Esophagus squamous epithelium (tissue), 5 donors: ENCODE measurements at regions not wholly inside any gene's neighbourhood (a gene's known extent, or its start where the extent isn't known, plus 50 kb on each side); places are given as distances from the start of the nearest gene placed in this dataset.
"Not testable (repeated sequence)": the region's sequence is repeated elsewhere in the genome, so short reads cannot be mapped to it uniquely, and the experiment has no call there.

ENCODE experiments used
- DNase-seq: peaks from one replicate; lab custom pipeline; 2025; lab: John Stamatoyannopoulos, UW
- H3K27ac ChIP-seq, 4 donors: fragments of 200-600 bp; sonication (generic); one replicate each; pipeline ENCODE4 v1.5.1; 2016 to 2019; ENCODE audit warnings: mild to moderate bottlenecking in 1 of 4
- H3K27me3 ChIP-seq, 4 donors: fragments of 200-600 bp; sonication (generic); 1 replicate in 3 of 4; 2 replicates in 1 of 4; pipeline versions ENCODE4 v1.5.1 to v1.6.0; 2017 to 2021; ENCODE audit warnings: antibody characterized with exemption in 1 of 4
- H3K36me3 ChIP-seq, 3 donors: fragments of 200-600 bp; sonication (generic); one replicate each; pipeline ENCODE4 v1.5.1; 2016 to 2019
- H3K4me1 ChIP-seq, 3 donors: fragments of 200-600 bp; sonication (generic); one replicate each; pipeline ENCODE4 v1.5.1; 2017 to 2019
- H3K4me3 ChIP-seq, 4 donors: fragments of 200-600 bp; sonication (generic); 1 replicate in 3 of 4; 2 replicates in 1 of 4; pipeline ENCODE4 v1.5.1; 2016 to 2019; ENCODE audit warnings: mild to moderate bottlenecking in 2 of 4, moderate library complexity in 1 of 4
- H3K9me3 ChIP-seq, 3 donors: fragments of 200-600 bp; sonication (generic); one replicate each; pipeline ENCODE4 v1.5.1; 2016 to 2019
- POLR2A ChIP-seq, 4 donors: fragments of 450-650 bp; IDR thresholded peaks; one replicate each; pipeline ENCODE4 v1.6.1; 2017; ENCODE audit warnings: antibody characterized with exemption in 4 of 4, mild to moderate bottlenecking in 4 of 4, moderate library complexity in 3 of 4
- WGBS, 2 donors: methylation state at CpG; one replicate each; pipeline ENCODE4 v1.1.5; 2018; 5-methylcytosine and 5-hydroxymethylcytosine counted together
- intact Hi-C: fragments of 100-400 bp; cut with DNase I; formaldehyde crosslinking; loops from one replicate; pipeline ENCODE4 v1.15.0; 2022
- TF ChIP-seq, protein P1 (sequence below), 6 experiments: fragments of 450-650 bp in 4 of 6; fragments of 200-600 bp in 2 of 6; sonication (generic) in 2 of 6; IDR thresholded peaks; one replicate each; pipeline ENCODE4 v1.5.1; 2016 to 2019; ENCODE audit warnings: antibody characterized with exemption in 6 of 6, mild to moderate bottlenecking in 4 of 6, moderate library complexity in 4 of 6
- donor health status: DM: yes; HTN: yes; CAD: no.

GRCh38 chr20:22826306-22827230 is 208.5 kb upstream of the SSTR4 start:
- DNase-seq, result no peak
- intact Hi-C loops, result no loop called here
- H3K36me3 ChIP-seq, result no peaks in the 10 kb centered on the region
- H3K4me3 ChIP-seq, result no peak overlapping the region
- WGBS, 2 donors, result 61 to 73% methylated on average over 6 to 7 of the region's 8 CpGs
- no peak overlapping the region for H3K27ac ChIP-seq
- no peaks in the 10 kb centered on the region for H3K9me3 ChIP-seq
- H3K4me1 ChIP-seq, result peaks cover 0 to 6% (median 0%) of the 10 kb centered on the region in 3 donors
- H3K27me3 ChIP-seq, result peaks cover 0 to 12% (median 0%) of the 10 kb centered on the region in 4 donors
- TF ChIP-seq POLR2A (IDR thresholded peaks at IDR 0.05), result no peak
- TF ChIP-seq, protein P1, sequence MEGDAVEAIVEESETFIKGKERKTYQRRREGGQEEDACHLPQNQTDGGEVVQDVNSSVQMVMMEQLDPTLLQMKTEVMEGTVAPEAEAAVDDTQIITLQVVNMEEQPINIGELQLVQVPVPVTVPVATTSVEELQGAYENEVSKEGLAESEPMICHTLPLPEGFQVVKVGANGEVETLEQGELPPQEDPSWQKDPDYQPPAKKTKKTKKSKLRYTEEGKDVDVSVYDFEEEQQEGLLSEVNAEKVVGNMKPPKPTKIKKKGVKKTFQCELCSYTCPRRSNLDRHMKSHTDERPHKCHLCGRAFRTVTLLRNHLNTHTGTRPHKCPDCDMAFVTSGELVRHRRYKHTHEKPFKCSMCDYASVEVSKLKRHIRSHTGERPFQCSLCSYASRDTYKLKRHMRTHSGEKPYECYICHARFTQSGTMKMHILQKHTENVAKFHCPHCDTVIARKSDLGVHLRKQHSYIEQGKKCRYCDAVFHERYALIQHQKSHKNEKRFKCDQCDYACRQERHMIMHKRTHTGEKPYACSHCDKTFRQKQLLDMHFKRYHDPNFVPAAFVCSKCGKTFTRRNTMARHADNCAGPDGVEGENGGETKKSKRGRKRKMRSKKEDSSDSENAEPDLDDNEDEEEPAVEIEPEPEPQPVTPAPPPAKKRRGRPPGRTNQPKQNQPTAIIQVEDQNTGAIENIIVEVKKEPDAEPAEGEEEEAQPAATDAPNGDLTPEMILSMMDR (IDR thresholded peaks at IDR 0.05), result no peak

GRCh38 chr20:22827916-22828315 is 207.2 kb upstream of the SSTR4 start:
- no peaks in the 10 kb centered on the region for H3K9me3 ChIP-seq
- TF ChIP-seq POLR2A (IDR thresholded peaks at IDR 0.05), result no peak
- TF ChIP-seq, protein P1 (IDR thresholded peaks at IDR 0.05), result no peak
- H3K27me3 ChIP-seq, result peaks cover 0 to 12% (median 0%) of the 10 kb centered on the region in 4 donors
- intact Hi-C loops, result no loop called here
- H3K4me3 ChIP-seq, result no peak overlapping the region
- H3K27ac ChIP-seq, result no peak overlapping the region
- H3K36me3 ChIP-seq, result no peaks in the 10 kb centered on the region
- 50 to 56% methylated on average over 3 of the region's 3 CpGs for WGBS, 2 donors
- H3K4me1 ChIP-seq, result no peaks in the 10 kb centered on the region
- DNase-seq, result no peak

DNA sequence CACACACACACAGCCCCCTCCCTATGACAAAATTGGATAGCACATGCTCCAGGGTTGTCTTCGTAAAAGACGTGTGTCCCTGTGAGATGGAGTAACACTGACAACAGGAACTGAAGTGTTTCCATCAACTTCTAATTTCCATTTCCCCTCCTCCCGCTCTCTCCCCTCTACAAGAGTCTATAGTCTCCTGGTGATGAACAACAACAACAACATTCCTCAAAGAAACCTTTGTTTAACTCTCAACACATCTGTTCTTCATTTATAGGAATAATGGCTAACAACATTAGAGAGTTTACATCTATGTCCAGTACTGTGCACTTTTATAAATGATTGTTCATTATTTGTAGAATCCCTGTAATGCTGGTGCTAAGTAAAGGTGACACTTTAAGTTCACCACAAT is 205.8 kb upstream of the SSTR4 start:
- DNase-seq, result no peak
- intact Hi-C loops, result no loop called here
- no peaks in the 10 kb centered on the region for H3K4me1 ChIP-seq
- WGBS, 2 donors, result 69 to 72% methylated on average over 3 of the region's 3 CpGs
- H3K36me3 ChIP-seq, result no peaks in the 10 kb centered on the region
- H3K4me3 ChIP-seq, result no peak overlapping the region
- H3K9me3 ChIP-seq, result no peaks in the 10 kb centered on the region
- no peak overlapping the region for H3K27ac ChIP-seq
- peaks cover 0 to 12% (median 0%) of the 10 kb centered on the region in 4 donors for H3K27me3 ChIP-seq
- TF ChIP-seq, protein P1 (IDR thresholded peaks at IDR 0.05), result no peak
- TF ChIP-seq POLR2A (IDR thresholded peaks at IDR 0.05), result no peak

DNA sequence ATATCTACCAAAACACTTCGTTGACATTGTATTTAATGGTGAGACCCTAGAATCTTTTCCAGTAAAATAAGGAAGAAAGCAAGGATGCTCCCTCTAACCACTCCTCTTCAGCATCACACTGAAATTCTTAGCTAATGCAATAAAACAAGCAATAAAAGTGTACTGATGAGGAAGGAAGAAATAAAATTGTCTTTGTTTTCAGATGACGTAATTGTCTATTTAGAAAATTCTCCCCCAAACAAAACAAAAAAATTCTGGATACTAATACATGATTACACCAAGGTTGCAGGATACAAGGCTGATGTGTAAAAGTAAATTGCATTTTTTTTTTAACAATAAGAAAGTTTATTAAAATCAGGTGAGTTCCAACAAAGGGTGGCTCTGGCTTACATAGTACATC is 205.0 kb upstream of the SSTR4 start:
- Histone ChIP-seq H3K36me3 (no peaks in the 10 kb centered on the region), H3K4me3 (no peak overlapping the region), H3K27ac (no peak overlapping the region), H3K4me1 (no peaks in the 10 kb centered on the region), H3K9me3 (no peaks in the 10 kb centered on the region), H3K27me3 (peaks cover 0 to 12% (median 0%) of the 10 kb centered on the region in 4 donors)
- intact Hi-C loops, result no loop called here
- WGBS, 2 donors, result 54 to 57% methylated on average over 2 of the region's 2 CpGs
- TF ChIP-seq POLR2A (IDR thresholded peaks at IDR 0.05), result no peak
- TF ChIP-seq, protein P1 (IDR thresholded peaks at IDR 0.05), result no peak
- no peak for DNase-seq

GRCh38 chr20:22830715-22831114 is 204.4 kb upstream of the SSTR4 start:
- peaks cover 0 to 12% (median 0%) of the 10 kb centered on the region in 4 donors for H3K27me3 ChIP-seq
- H3K4me1 ChIP-seq, intact Hi-C loops, H3K36me3 ChIP-seq, DNase-seq, H3K4me3 ChIP-seq, H3K9me3 ChIP-seq, H3K27ac ChIP-seq: not testable (repeated sequence)
- WGBS, 2 donors, result 70 to 72% methylated on average over 2 of the region's 2 CpGs
